SK-N-SH (cell line): ENCODE measurements at regions not wholly inside any gene's neighbourhood (a gene's known extent, or its start where the extent isn't known, plus 50 kb on each side); places are given as distances from the start of the nearest gene placed in this dataset.

Experiments used
- CTCF ChIA-PET: fragments of 300-600, 350-600 bp; formaldehyde crosslinking; extraction: SDS; loops from one replicate; lab custom pipeline; 2021; lab: Yijun Ruan, JAX
- POLR2A ChIA-PET: fragments of 350-600 bp; sonication (Branson Sonifier 250); formaldehyde crosslinking; extraction: SDS; loops from one replicate; lab custom pipeline; 2020; ENCODE audit warnings: antibody characterized with exemption, inconsistent platforms; lab: Yijun Ruan, JAX
- DNase-seq: peaks from one replicate; pipeline ENCODE4 v3.0.0; 2012
- H2AFZ ChIP-seq: fragments of 200-600 bp; sonication (generic); 2 replicates; pipeline ENCODE4 v1.8.1; 2016; ENCODE audit warnings: antibody characterized with exemption, mild to moderate bottlenecking, low read depth
- H3F3A ChIP-seq: fragments of 200-600 bp; sonication (generic); replicated peaks from 2 replicates; pipeline ENCODE3; 2016; ENCODE audit warnings: antibody characterized with exemption, mild to moderate bottlenecking; ENCODE audit not compliant: insufficient read depth
- H3K27ac ChIP-seq, 2 experiments: fragments of 200-500 bp in 1 of 2; fragments of 200-600 bp in 1 of 2; sonication (Bioruptor generic) in 1 of 2; sonication (generic), shearing (Covaris generic) in 1 of 2; 2 replicates each; pipeline versions ENCODE4 v1.5.1 to v1.6.1; 2014 to 2016; ENCODE audit warnings: low read depth in 2 of 2, inconsistent platforms in 1 of 2, low read length in 1 of 2, mild to moderate bottlenecking in 1 of 2, mixed read lengths in 1 of 2
- H3K27me3 ChIP-seq: fragments of 200-600 bp; sonication (generic), shearing (Covaris generic); 2 replicates; pipeline ENCODE4 v1.6.1; 2016; ENCODE audit warnings: mixed run types; ENCODE audit not compliant: insufficient read depth
- H3K36me3 ChIP-seq, 2 experiments: fragments of 200-500 bp in 1 of 2; fragments of 200-600 bp in 1 of 2; sonication (Bioruptor generic) in 1 of 2; sonication (generic) in 1 of 2; replicated peaks in 1 of 2; 2 replicates each; pipeline versions ENCODE3 to v1.5.1; 2014 to 2016; ENCODE audit warnings: low read length in 1 of 2, mild to moderate bottlenecking in 1 of 2; ENCODE audit not compliant: insufficient read depth in 2 of 2, control insufficient read depth in 1 of 2
- H3K4me1 ChIP-seq, 2 experiments: fragments of 200-500 bp in 1 of 2; fragments of 200-600 bp in 1 of 2; sonication (Bioruptor generic) in 1 of 2; sonication (generic), shearing (Covaris generic) in 1 of 2; 2 replicates each; pipeline versions ENCODE4 v1.5.1 to v1.6.1; 2014 to 2016; ENCODE audit warnings: low read depth in 1 of 2, low read length in 1 of 2, mixed run types in 1 of 2; ENCODE audit not compliant: insufficient read depth in 2 of 2, control insufficient read depth in 1 of 2
- H3K4me2 ChIP-seq: fragments of 200-600 bp; sonication (generic), shearing (Covaris generic); 2 replicates; pipeline ENCODE4 v1.6.1; 2017; ENCODE audit warnings: mixed run types
- H3K4me3 ChIP-seq, 2 experiments: fragments of 200-500 bp in 1 of 2; fragments of 200-600 bp in 1 of 2; sonication (Bioruptor generic) in 1 of 2; sonication (generic), shearing (Covaris generic) in 1 of 2; 2 replicates each; pipeline versions ENCODE4 v1.5.1 to v1.8.1; 2014 to 2016; ENCODE audit warnings: low read depth in 2 of 2, inconsistent platforms in 1 of 2, low read length in 1 of 2, mild to moderate bottlenecking in 1 of 2, mixed read lengths in 1 of 2, moderate library complexity in 1 of 2
- H3K79me2 ChIP-seq: fragments of 200-600 bp; sonication (generic); 2 replicates; pipeline ENCODE4 v1.8.1; 2017; ENCODE audit warnings: mild to moderate bottlenecking; ENCODE audit not compliant: insufficient read depth
- H3K9ac ChIP-seq: fragments of 200-600 bp; sonication (generic); 2 replicates; pipeline ENCODE4 v1.6.1; 2017; ENCODE audit warnings: mixed run types
- H3K9me2 ChIP-seq: fragments of 200-600 bp; sonication (generic); 2 replicates; pipeline ENCODE4 v1.6.1; 2017; ENCODE audit warnings: mixed run types
- H3K9me3 ChIP-seq: fragments of 200-600 bp; sonication (generic); 2 replicates; pipeline ENCODE4 v1.6.1; 2017; ENCODE audit warnings: mixed run types, mild to moderate bottlenecking, moderate library complexity
- H4K20me1 ChIP-seq: fragments of 200-600 bp; sonication (generic); 2 replicates; pipeline ENCODE4 v1.6.1; 2017; ENCODE audit warnings: mild to moderate bottlenecking, mixed run types; ENCODE audit not compliant: insufficient read depth
- EP300 ChIP-seq, 2 experiments: IDR thresholded peaks; 2 replicates each; pipeline versions ENCODE4 v1.4.0 to v1.6.1; 2012; ENCODE audit warnings: borderline replicate concordance in 1 of 2, low read depth in 1 of 2, low read length in 1 of 2
- FOXJ3 ChIP-seq: sonication (generic); formaldehyde crosslinking; IDR thresholded peaks from 2 replicates; pipeline ENCODE4 v1.5.1; 2020; ENCODE audit warnings: mild to moderate bottlenecking, missing genetic modification reagents
- GATA2 ChIP-seq: sonication (generic); formaldehyde crosslinking; IDR thresholded peaks from 2 replicates; pipeline ENCODE4 v1.5.0; 2020; ENCODE audit warnings: mild to moderate bottlenecking, missing genetic modification reagents
- JUND ChIP-seq: IDR thresholded peaks from 2 replicates; pipeline ENCODE4 v1.4.0; 2012
- MEF2A ChIP-seq: IDR thresholded peaks from 2 replicates; pipeline ENCODE4 v1.4.0; 2012; ENCODE audit warnings: low read depth, borderline replicate concordance
- RCOR1 ChIP-seq: fragments of 150-350 bp; IDR thresholded peaks from 2 replicates; pipeline ENCODE4 v1.6.1; 2017; ENCODE audit warnings: antibody characterized with exemption, low read length
- RXRA ChIP-seq: IDR thresholded peaks from 2 replicates; pipeline ENCODE4 v1.4.0; 2012; ENCODE audit warnings: low read depth, mild to moderate bottlenecking, borderline replicate concordance
- SIN3A ChIP-seq: IDR thresholded peaks from 2 replicates; pipeline ENCODE4 v1.6.1; 2012; ENCODE audit warnings: low read depth, mild to moderate bottlenecking, low read length, moderate library complexity, borderline replicate concordance
- TCF12 ChIP-seq: IDR thresholded peaks from 2 replicates; pipeline ENCODE4 v1.4.0; 2012
- USF2 ChIP-seq: fragments of 150-350 bp; IDR thresholded peaks from 2 replicates; pipeline ENCODE4 v1.6.1; 2017; ENCODE audit warnings: antibody characterized with exemption, low read length, low read depth, borderline replicate concordance
- WGBS: methylation state at CpG from one replicate; pipeline ENCODE4 v1.1.6; 2017; ENCODE audit warnings: low lambda C conversion rate; 5-methylcytosine and 5-hydroxymethylcytosine counted together

- ChIA-PET CTCF (no interaction called here), POLR2A (no interaction called here)
Measured at GRCh38 chr18:38450876-38451275, 885.3 kb upstream of the CELF4 start.

GRCh38 chr18:38445804-38446145, 880.2 kb upstream of the CELF4 start:
- Histone ChIP-seq H3K9ac (no peak overlapping the region), H3K9me3 (no peaks in the 10 kb centered on the region; the same call in 1 of the 2 replicates), H3K4me2 (no peak overlapping the region), H3K36me3 (no peaks in the 10 kb centered on the region), H3F3A (no peaks in the 10 kb centered on the region), H3K4me3 (no peak overlapping the region), H3K27me3 (no peaks in the 10 kb centered on the region), H3K4me1 (no peaks in the 10 kb centered on the region), H3K27ac (no peak overlapping the region), H2AFZ (no peak overlapping the region), H3K79me2 (no peaks in the 10 kb centered on the region), H3K9me2 (no peaks in the 10 kb centered on the region), H4K20me1 (no peaks in the 10 kb centered on the region)
- 29% methylated on average over 1 of the region's 1 CpG for WGBS
- no peak for DNase-seq
- ChIA-PET CTCF (no interaction called here), POLR2A (no interaction called here)
- no peak for TF ChIP-seq GATA2 (CRISPR knock-in tag)
- no peak for TF ChIP-seq RXRA
- TF ChIP-seq SIN3A: no peak

More at GRCh38 chr18:38450876-38451275, 885.3 kb upstream of the CELF4 start:
- Histone ChIP-seq H3F3A (no peaks in the 10 kb centered on the region), H3K9me2 (no peaks in the 10 kb centered on the region), H4K20me1 (no peaks in the 10 kb centered on the region), H3K4me2 (no peak overlapping the region), H3K9ac (no peak overlapping the region), H3K9me3 (no peaks in the 10 kb centered on the region; the same call in 1 of the 2 replicates), H3K27ac (no peak overlapping the region), H3K4me3 (no peak overlapping the region), H3K36me3 (no peaks in the 10 kb centered on the region), H2AFZ (no peak overlapping the region), H3K27me3 (no peaks in the 10 kb centered on the region), H3K4me1 (no peaks in the 10 kb centered on the region), H3K79me2 (no peaks in the 10 kb centered on the region)
- no peak for DNase-seq
- 19% methylated on average over 4 of the region's 4 CpGs for WGBS
- TF ChIP-seq RCOR1 (no peak), JUND (no peak), TCF12 (no peak), EP300 (IDR thresholded peaks at IDR 0.05; ENCODE audit: borderline replicate concordance in 1 of 2, low read depth in 1 of 2, low read length in 1 of 2) (no peak), MEF2A (no peak)

GRCh38 chr18:38444971-38445803, 879.6 kb upstream of the CELF4 start:
- no peak overlapping the region for H3K9ac ChIP-seq
- CTCF ChIA-PET: no interaction called here

More at GRCh38 chr18:38444971-38445803, 879.6 kb upstream of the CELF4 start:
- Histone ChIP-seq H4K20me1 (no peaks in the 10 kb centered on the region), H3K4me1 (no peaks in the 10 kb centered on the region), H3K9me3 (no peaks in the 10 kb centered on the region; the same call in 1 of the 2 replicates), H3K9me2 (no peaks in the 10 kb centered on the region), H2AFZ (no peak overlapping the region), H3K27ac (no peak overlapping the region), H3K4me3 (no peak overlapping the region), H3F3A (no peaks in the 10 kb centered on the region), H3K4me2 (no peak overlapping the region), H3K36me3 (no peaks in the 10 kb centered on the region), H3K79me2 (no peaks in the 10 kb centered on the region), H3K27me3 (no peaks in the 10 kb centered on the region)
- POLR2A ChIA-PET: no interaction called here
- no peak for TF ChIP-seq EP300 (IDR thresholded peaks at IDR 0.05; ENCODE audit: borderline replicate concordance in 1 of 2, low read depth in 1 of 2, low read length in 1 of 2)
- TF ChIP-seq FOXJ3 (CRISPR knock-in tag): no peak
- TF ChIP-seq USF2: no peak
- 54% methylated on average over 7 of the region's 7 CpGs for WGBS
- no peak for DNase-seq
